ENCODE measurements at regions not wholly inside any gene's neighbourhood (a gene's known extent, or its start where the extent isn't known, plus 50 kb on each side); places are given as distances from the start of the nearest gene placed in this dataset.

DNA sequence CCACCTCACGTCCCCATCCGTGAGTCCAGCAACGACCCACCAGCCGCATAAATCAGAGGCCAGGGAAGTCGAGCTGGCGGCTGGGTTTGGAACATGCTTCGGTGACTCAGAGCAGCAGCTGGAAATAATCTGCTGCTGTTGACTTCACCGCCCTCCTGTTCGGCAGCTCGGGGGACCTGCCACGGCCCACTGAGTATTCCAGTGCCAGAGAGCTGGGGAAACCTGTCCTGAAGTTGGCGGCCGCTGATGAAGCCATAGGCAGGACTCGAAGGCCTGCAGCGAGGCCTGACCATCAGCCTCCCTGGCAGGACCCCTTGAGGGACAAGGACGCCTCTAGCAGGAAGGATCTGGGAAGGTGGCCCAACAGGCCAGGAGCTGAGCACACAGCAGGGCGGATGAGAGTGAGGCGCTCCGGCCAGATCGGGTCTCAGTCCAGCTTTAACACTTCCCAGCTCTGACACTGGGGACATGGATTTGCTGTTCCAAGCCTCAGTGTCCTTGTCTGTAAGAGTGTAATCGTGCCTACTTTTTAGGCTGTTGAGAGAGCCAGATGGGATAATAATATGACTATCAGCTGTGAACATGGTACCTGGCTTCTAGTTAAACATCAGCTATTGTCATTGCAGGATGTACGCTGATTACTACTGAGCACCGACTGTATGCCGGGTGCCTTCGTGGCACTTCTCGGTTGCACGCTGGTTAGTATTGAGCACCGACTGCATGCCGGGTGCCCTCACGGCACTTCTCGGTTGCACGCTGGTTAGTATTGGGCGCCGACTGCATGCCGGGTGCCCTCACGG lies 50.4 kb upstream of the CIBAR2 start:
- no peak for DNase-seq (ENCODE audit: low read depth)

DNA sequence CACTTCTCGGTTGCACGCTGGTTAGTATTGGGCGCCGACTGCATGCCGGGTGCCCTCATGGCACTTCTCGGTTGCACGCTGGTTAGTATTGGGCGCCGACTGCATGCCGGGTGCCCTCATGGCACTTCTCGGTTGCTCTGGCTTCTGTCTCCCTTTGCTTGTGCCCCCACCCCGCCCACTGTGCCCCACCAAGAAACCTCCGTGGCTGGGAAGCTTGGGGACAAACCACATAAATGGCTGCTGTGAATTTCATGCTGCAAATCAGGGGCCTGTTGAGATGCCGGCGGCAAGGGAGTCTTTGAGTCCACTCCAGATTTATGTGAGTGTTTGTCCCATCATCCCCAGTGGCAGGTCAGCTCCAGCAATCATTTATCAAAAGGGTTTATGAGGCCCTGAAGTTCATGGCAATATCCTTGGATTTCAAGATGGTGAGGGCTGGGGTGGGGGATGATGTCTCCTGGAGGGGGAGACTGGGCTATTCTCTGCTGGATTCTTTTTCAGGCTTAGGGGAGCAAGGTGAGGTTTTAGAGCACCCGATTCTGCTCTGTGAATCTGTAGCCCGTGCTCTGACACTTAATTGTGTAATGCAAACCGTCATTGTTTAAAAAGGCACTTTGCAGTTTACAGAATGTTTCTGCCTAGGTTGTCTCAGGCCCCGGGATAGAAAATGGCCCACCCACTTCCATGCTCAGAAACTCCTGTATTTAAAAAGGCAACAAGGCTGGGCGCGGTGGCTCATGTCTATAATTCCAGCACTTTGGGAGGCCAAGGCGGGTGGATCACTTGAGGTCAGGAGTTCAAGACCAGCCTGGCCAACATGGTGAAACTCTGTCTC lies 51.2 kb upstream of the CIBAR2 start:
- no peak for DNase-seq (ENCODE audit: low read depth)

DNA sequence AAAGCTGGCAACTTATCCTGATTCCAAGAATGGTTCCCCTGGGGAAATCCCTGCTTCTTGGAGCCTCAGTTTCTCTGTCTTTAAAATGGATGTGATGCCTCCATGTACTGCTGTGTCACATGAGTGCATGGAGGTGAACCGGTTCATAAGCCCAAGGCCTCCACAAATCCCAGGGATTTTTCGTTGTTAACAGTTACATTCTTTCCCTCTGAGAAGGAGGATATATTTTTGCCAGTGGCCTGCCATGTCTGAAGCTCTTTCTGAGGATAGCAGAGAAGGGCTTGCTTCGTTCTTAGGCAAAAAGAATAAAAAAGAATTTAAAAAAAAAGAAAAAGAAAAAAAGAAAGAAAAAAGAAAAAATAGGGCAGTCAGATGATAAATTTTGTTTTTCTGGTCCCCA lies 52.2 kb upstream of the CIBAR2 start:
- no peak for DNase-seq (ENCODE audit: low read depth)

DNA sequence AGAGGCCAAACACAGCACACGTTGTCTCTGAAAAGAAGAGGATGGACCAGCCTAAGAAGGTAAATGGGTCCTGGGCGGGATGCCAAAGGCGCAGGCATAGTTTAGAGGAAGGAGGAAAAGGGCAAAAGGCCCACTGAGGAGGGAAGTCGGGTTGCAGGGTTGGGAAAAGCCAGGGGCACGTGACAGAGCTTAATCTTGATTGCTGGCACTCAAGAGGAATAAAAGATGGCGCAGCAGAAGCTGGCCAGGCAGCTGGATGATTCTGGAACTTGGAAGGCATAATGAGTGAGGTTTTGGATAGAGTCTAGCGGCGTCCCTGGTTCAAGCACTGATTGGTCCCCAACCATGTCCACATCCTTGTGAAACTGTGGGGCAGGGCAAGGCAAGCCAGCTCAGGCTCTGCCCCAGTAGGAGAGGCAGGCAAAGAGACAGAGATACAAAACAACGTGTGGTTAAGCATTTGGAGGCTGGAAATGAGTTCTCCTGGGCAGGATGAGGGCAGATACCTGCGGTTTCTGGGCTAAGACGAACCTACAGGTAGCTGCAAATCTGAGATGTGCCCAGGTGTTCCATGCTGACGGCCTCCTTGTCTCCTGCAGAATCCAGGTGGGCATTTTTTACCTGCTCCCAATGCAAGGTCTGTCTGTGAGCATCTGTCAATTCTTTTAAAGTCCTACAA lies 52.7 kb upstream of the CIBAR2 start:
- DNase-seq (ENCODE audit: low read depth): no peak

DNA sequence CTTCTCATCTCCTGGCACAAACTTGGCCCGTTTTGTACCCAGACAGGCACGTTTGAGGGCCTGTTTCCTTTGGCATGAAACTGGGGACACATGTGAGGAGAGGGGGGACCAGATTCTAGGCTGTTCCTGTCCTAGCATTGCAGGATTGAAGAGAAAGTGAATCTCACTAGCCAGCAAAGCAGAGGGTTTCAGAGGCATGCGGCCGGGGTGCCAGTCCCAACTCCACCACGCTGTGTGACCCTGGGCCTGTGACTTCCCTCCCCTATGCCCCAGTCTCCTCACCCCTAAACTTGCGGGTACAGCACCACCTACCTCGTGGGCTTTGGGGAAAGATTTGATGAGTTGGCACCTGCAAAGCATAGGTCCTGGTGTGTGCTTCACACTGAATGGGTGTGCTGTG lies 53.5 kb upstream of the CIBAR2 start:
- DNase-seq (ENCODE audit: low read depth): no peak

DNA sequence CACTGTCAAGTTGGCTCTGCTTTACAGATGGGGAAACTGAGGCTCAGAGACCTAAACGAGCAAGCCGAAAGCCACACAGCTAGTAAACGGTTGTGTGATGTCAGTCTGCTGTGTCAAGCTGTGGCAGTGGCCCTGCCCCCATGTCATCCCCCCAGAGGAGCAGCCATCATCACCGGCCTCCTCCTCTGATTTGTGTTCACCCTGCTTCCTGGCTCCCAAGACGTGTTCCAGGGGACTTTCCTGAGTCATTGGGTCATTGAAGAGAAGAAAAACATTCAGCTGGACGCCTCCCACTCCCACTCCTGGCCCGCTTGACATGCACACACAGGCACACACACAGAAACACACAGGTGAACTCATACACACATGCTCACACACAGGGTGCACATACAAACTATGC lies 54.0 kb upstream of the CIBAR2 start:
- no peak for DNase-seq (ENCODE audit: low read depth)

DNA sequence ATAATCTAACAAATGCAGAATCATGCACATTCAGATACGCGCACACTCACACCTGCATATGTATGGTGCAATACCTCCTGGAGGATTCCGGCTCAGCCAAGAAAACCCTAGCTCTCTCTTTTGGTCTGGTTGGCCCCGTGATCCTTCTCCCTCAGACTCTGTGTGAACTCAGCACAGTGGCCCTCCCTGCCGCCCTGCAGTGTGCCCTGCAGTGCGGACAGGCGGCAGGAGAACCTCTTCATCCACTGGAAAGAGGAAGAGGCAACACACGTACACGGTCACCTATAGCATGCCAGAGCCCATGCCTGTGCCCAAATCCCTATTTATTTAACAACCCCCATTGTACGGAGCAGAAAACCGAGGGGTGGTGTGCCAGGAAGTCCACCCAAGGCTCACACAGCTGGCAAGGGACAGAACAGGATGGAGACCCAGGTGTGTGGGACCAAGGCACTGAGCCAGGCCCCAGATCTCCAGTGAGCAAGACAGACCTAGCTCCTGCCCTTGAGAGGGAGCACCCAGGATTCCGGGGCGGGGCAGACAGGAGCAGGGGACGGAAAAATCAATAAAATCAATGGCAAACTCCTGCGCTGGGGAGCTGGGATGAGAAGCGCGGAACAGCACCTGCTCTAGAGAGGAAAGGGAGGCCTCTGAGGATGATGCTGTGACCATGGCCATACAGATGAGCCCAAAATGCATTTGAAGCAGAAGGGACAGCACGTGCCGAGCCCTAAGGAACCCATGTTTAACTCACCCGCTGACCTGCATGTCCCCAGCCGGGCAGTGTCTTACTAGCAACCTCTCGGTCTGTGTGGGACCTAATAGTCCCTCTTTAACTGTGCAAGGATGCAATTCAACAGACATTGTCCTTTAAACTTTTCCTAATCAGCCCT lies 54.7 kb upstream of the CIBAR2 start:
- no peak for DNase-seq (ENCODE audit: low read depth)

DNA sequence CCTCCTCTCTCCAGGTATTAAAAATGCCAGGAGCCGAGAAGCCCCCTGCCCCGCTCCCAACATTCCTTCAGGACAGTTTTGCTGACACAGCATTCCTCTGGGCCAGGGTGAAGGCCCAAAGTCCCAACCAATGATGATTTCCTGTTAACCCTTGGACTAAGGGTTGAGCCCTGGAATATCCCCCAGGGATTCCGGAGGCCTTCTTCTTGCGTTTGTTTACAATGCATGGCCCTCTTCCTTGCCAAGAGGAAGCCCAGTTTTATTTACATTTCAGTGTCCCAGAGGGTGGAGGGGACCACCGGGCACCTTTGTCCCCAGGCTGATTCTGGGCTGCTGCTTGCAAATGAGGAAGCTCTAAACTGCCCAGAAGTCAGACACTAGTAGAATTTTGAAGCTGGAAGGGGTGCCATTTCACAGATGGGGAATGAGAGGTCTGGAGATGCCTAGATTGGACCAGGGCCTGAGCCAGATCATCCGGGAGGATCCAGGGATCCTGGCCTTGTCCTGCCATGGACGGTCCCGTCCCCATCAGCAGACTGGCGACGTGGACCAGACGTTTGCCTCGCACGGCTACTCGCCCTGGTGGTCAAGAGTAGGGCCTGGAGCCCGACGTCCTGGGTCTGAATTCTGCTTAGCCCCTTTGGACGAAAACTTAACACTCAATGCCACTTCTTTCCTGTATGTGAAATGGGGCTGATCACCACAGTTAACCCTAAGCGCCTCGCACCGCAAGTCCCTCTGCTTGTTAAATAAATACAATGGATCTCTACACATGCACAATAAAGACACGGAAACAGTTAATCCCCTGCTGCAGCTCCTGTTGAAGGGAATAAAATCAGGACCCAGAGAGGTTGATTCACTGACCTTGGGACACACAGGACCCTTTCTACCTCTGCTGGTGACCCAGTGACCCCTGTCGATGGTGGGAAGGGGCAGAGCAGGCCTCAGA lies 55.6 kb upstream of the CIBAR2 start:
- no peak for DNase-seq (ENCODE audit: low read depth)

DNA sequence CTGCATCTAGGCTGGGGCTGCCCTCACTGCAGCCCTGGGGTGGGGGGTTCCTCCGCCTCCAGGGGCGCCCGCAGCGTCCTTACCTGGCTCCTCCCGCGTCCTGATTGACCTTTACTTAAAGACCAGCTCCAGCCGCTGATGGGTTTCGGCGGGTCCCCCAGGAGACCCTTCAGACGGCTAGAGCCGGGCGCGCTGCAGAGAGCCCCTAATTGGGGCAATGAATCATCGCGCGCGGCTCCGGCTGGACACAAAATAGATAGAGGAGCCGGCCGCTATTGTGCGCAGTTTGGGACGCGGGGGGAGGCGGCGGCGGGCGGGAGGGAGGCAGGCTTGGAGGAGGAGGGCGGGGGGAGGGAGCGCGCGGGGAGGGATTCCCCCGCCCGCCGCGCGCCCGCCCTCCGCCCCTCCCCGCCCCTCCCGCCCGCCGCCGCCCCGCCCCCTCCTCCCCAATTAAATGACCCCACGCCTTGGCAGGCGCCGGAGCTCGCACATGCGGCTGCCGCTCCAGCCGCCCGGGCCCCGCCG lies 56.5 kb upstream of the CIBAR2 start:
- DNase-seq (ENCODE audit: low read depth): no peak

DNA sequence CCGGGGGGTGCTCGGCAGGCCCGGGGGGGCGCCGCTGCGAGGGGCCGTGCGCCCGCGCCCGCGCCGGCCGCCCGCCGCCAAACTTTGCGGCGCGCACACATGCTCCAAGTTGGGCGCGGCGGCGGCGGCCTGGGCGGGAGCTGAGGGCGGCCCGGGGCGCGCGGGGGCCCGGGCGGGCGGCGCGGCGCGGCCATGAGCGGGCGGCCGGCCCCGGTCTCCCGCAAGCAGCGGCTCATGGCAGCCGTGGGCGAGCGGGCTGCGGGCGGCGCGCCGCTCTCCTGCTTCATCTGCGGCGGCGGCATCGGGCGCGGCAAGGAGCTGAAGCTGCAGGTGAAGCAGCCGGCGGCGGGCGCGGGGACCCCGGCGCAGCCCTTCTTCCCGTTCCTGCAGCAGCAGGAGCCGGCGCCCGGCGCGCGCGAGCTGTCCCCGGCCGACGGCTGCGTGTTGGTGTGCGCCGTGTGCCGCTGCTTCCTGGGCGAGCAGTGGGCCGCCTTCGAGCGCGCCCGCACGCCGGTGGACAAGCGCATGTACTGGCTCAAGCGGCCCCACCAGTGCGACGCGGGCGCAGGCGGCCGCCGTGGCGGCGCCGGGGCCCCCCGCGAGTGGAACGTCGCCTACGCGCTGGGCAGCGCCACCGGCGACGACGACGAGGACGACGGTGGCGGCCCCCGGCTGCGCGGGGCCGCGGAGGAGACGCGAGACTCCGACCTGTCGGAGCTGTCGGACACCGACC lies 57.2 kb upstream of the CIBAR2 start:
- DNase-seq (ENCODE audit: low read depth): no peak

DNA sequence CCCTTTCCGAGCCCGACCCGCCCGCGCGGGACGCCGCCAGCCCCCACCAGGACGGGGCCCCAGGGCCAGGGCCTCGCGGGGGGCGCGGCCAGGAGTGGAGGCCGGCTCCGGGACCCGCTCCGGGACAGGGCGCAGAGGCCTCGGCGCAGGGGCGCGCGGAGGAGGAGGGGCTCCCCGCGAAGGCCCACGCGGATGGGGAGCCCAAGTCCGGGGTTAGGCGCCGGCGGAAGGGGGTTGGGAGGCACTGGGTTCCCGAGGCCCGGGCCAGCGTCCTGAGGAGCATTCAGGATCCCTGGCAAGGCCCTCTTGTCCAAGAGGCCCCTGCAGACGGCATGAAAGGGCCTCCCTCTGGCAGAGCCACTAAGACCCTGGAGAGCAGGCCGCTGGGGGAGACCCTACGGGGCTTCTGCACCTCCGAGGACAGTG lies 57.8 kb upstream of the CIBAR2 start:
- no peak for DNase-seq (ENCODE audit: low read depth)

DNA sequence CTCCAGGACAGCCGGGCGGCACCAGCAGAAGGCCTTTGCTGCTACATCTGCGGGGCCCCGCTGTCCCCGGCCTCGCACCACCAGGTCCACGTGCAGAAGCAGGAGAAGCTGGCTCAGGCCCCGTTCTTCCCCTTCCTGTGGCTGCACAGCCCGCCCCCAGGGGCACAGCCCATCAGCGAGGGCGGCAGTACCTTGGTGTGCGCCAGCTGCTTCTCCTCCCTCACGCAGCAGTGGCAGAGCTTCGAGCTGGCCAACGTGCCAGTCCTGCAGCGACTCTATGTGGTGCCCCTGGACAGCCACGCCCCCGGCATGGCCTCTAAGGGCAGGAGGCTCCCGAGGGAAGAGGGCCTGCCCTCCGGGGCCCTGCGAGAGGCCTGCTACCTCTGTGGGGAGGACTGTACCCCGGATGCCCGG lies 58.3 kb upstream of the CIBAR2 start:
- no peak for DNase-seq (ENCODE audit: low read depth)

DNA sequence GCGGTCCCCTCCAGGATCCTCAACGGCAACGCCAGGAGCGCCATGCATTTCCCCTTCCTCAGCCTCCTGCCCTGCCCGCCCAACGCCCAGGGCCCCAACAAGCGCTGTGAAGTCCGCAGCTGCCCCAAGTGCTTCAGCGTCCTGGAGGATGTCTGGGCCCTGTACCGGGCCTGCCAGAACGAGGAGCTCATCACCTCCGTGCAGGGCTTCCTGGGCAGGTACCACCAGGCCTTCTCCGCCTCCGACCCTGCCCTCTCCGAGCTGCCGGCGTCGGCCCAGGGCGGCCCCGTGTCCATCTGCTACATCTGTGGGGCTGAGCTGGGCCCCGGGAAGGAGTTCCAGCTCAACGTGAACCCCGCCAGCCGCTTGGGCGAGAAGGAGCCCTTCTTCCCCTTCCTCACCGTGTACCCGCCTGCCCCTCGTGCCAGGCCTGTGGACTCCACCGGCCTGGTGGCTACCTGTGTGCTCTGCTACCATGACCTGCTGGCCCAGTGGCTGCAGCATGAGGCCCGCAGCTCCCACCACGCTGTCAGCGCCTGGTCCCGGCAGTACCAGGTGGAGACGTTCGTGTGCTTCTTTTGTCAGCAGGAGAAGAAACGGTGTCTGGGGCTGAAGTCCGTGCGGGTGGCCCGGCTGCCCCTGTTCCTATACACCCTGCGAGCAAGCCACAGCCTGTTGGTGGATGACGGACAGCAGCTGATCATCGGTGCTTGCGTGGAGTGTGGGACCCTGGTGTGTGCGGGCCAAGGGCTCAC lies 58.9 kb upstream of the CIBAR2 start:
- no peak for DNase-seq (ENCODE audit: low read depth)

DNA sequence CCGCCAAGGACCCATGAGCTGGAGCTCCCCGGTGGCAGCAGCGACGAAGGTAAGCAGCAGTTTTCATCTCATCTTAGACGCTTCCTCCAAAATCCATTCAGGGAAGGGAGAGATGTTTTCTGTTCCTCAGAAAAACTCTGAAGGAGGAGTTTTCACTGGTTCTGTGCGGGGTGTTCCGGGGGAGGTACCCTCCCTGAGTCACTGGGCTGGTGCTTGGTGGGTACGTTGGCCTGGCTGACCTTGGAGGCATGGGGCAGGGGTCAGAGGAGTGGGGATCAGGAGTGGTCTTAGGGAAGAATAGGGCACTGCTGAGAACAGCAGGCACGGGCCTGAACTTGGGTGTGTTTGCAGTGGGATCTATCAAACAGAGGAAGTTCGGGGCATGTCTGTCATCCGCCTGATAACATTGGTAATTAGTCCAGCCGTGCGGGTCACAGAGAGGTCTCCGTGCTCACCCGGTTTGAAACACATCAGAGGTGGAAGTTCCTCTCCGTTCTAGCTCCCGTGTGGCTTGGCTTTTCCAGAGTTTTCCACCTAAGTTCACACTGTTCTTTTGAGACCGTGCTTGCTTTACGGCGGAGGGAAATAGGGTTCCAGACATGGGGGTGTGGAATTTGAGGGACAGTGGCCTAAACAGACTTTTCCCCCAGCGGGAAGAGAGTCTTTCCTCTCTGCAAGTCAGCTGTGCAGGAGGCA lies 59.6 kb upstream of the CIBAR2 start:
- DNase-seq (ENCODE audit: low read depth): no peak

DNA sequence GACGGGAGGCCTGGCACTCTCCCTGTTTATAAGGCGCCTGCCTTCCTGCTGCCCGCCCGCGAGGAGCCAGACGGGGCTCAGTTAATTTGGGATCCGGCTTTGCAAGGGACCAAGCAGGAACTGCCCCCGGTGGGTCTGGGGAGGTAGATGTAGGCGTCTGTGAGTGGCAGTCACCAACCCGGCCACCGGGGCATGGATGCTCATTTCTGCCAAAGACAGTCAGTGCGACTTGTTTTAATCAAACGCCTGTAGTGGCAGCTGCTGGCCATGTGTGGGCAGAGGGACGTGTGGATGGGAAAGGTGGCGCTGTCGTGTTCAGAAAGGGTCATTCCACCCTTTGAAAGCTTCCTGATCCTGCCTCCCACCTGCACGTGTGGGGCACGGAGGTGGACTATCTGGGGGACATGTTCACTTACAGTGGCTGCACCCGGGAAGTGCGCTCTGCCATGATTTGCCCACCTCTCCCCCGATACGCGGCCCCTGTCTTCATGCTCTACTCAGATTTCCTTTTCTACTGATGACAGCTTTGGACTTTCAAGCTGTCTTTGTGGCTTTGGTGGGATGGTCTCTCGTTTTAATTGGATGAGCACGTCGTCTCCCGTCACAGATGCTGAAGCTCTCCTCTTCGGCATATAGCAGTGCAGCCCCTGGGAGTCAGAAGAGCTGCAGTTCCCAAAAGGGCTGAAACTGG lies 60.3 kb upstream of the CIBAR2 start:
- no peak for DNase-seq (ENCODE audit: low read depth)

DNA sequence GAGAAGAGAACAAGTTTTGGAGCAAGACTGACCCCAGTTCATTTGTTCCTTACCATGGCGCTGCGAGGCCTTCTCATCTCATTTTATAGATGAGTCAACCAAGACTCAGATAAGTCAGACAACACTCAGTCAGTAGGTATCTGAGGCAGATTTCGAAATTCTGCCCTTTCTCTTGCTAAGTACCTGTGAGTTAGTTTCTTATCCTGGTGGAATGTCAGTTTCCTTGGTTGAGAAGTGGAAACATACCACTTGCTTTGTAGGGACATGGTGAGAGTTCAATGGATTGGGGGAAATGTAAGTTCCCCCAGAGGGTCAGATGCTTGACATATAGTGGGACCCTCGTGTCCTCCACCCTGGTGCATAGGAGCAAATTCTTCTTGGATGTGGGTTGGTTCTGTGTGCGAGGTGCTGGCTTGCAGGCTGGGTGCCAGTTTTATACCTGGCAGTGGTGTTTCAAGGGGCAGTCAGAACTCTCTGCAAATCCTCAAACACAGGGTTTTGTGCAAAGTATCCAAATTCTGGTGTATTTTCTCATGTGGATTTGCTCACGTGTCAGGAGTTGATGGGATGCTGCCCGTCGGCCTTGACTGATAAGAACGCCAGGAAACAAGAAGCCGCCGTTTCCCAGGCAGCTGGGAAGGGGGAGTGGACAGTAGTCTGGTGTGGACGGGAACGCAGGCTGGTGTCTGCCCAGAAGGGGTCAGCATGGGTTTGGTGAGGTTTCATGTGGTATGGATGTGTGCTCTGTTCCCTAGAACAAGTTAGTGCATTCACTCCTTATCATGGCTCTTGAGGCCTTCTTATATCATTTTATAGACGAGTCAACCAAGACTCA lies 61.1 kb upstream of the CIBAR2 start:
- no peak for DNase-seq (ENCODE audit: low read depth)

Data from stimulated activated CD8-positive, alpha-beta memory T cell treated with anti-CD3 and anti-CD28 coated beads, Interleukin-12 subunit alpha, Interleukin-12 subunit beta, amount 100 ng/mL, for 4 hours (primary cell).